Activated T-helper 1 cell treated with anti-CD3 and anti-CD28 coated beads, Interleukin-12 subunit alpha, Interleukin-12 subunit beta, Interleukin-2, Interleukin-4 antibody, amounts not matched to agents 30 ng/mL and 10 ng/mL and 1 ng/mL, durations not matched to agents 14 hours and 24 hours and 36 hours (primary cell): ENCODE measurements at regions not wholly inside any gene's neighbourhood (a gene's known extent, or its start where the extent isn't known, plus 50 kb on each side); places are given as distances from the start of the nearest gene placed in this dataset.

ENCODE experiments used
- DNase-seq: peaks from one replicate; pipeline ENCODE4 v3.0.0; 2021; ENCODE audit warnings: low spot score
- H3K27ac Mint-ChIP-seq: one replicate; pipeline ENCODE4 v1.8.0; 2021; ENCODE audit warnings: mild to moderate bottlenecking, mixed read lengths
- H3K27me3 Mint-ChIP-seq: one replicate; pipeline ENCODE4 v1.8.0; 2022; ENCODE audit warnings: mild to moderate bottlenecking, moderate library complexity, mixed read lengths; ENCODE audit not compliant: insufficient read depth
- H3K36me3 Mint-ChIP-seq: one replicate; pipeline ENCODE4 v1.8.0; 2021; ENCODE audit warnings: low read depth, mixed read lengths
- H3K4me1 Mint-ChIP-seq: one replicate; pipeline ENCODE4 v1.8.0; 2021; ENCODE audit warnings: low read depth, mixed read lengths
- H3K4me3 Mint-ChIP-seq: one replicate; pipeline ENCODE4 v1.8.0; 2021; ENCODE audit warnings: mild to moderate bottlenecking, moderate library complexity, mixed read lengths
- H3K9me3 Mint-ChIP-seq: one replicate; pipeline ENCODE4 v1.8.0; 2021; ENCODE audit warnings: mixed read lengths
- intact Hi-C: fragments of 100-400 bp; cut with micrococcal nuclease; formaldehyde crosslinking; loops from one replicate; pipeline ENCODE4 v1.15.1; 2024

- no peaks in the 10 kb centered on the region for H3K36me3 Mint-ChIP-seq
- H3K27me3 Mint-ChIP-seq, result peaks cover 4% of the 10 kb centered on the region
- no peaks in the 10 kb centered on the region for H3K4me1 Mint-ChIP-seq
- intact Hi-C loops, result no loop called here
- no peak overlapping the region for H3K4me3 Mint-ChIP-seq
- DNase-seq, result no peak
- H3K9me3 Mint-ChIP-seq, result no peaks in the 10 kb centered on the region
- no peak overlapping the region for H3K27ac Mint-ChIP-seq
Measured at GRCh38 chr18:75551071-75551470, 123.6 kb upstream of the SMIM21 start.

- Mint-ChIP-seq H3K4me3 (no peak overlapping the region), H3K4me1 (no peaks in the 10 kb centered on the region), H3K27me3 (peaks cover 4% of the 10 kb centered on the region), H3K9me3 (no peaks in the 10 kb centered on the region), H3K36me3 (no peaks in the 10 kb centered on the region), H3K27ac (no peak overlapping the region)
- DNase-seq, result no peak
- intact Hi-C loops, result no loop called here
Measured at GRCh38 chr18:75548353-75548905, 120.9 kb upstream of the SMIM21 start.

- no peaks in the 10 kb centered on the region for H3K9me3 Mint-ChIP-seq
- intact Hi-C loops, result no loop called here
- no peaks in the 10 kb centered on the region for H3K36me3 Mint-ChIP-seq
- H3K27ac Mint-ChIP-seq, result no peak overlapping the region
- no peak for DNase-seq
- H3K27me3 Mint-ChIP-seq, result peaks cover 4% of the 10 kb centered on the region
- no peaks in the 10 kb centered on the region for H3K4me1 Mint-ChIP-seq
- no peak overlapping the region for H3K4me3 Mint-ChIP-seq
Measured at GRCh38 chr18:75546964-75547363, 119.5 kb upstream of the SMIM21 start.

GRCh38 chr18:75545189-75545588, 117.7 kb upstream of the SMIM21 start:
- Mint-ChIP-seq H3K4me3 (no peak overlapping the region), H3K4me1 (no peaks in the 10 kb centered on the region), H3K27me3 (peaks cover under 1% of the 10 kb centered on the region), H3K36me3 (no peaks in the 10 kb centered on the region), H3K27ac (no peak overlapping the region), H3K9me3 (no peaks in the 10 kb centered on the region)
- DNase-seq, result no peak
- intact Hi-C loops, result no loop called here

- DNase-seq, result no peak
- H3K27ac Mint-ChIP-seq, result no peak overlapping the region
- no peaks in the 10 kb centered on the region for H3K9me3 Mint-ChIP-seq
- H3K4me3 Mint-ChIP-seq, result no peak overlapping the region
- intact Hi-C loops, result no loop called here
- peaks cover 4% of the 10 kb centered on the region for H3K27me3 Mint-ChIP-seq
- H3K4me1 Mint-ChIP-seq, result no peaks in the 10 kb centered on the region
- H3K36me3 Mint-ChIP-seq, result no peaks in the 10 kb centered on the region
Measured at GRCh38 chr18:75544496-75544895, 117.0 kb upstream of the SMIM21 start.

GRCh38 chr18:75544051-75544481, 116.6 kb upstream of the SMIM21 start:
- intact Hi-C loops, result no loop called here
- Mint-ChIP-seq H3K4me3 (no peak overlapping the region), H3K27ac (no peak overlapping the region), H3K4me1 (no peaks in the 10 kb centered on the region), H3K9me3 (no peaks in the 10 kb centered on the region), H3K27me3 (peaks cover 4% of the 10 kb centered on the region), H3K36me3 (no peaks in the 10 kb centered on the region)
- no peak for DNase-seq

GRCh38 chr18:75538727-75539126, 111.2 kb upstream of the SMIM21 start:
- Mint-ChIP-seq H3K4me1 (no peaks in the 10 kb centered on the region), H3K27me3 (peaks cover 7% of the 10 kb centered on the region), H3K27ac (no peak overlapping the region), H3K4me3 (no peak overlapping the region), H3K36me3 (no peaks in the 10 kb centered on the region), H3K9me3 (no peaks in the 10 kb centered on the region)
- intact Hi-C loops, result no loop called here
- DNase-seq, result no peak

GRCh38 chr18:75533950-75534349, 106.4 kb upstream of the SMIM21 start:
- Mint-ChIP-seq H3K9me3 (no peaks in the 10 kb centered on the region), H3K4me3 (no peak overlapping the region), H3K27me3 (peaks cover 3% of the 10 kb centered on the region), H3K4me1 (no peaks in the 10 kb centered on the region), H3K36me3 (no peaks in the 10 kb centered on the region), H3K27ac (no peak overlapping the region)
- DNase-seq, result no peak
- intact Hi-C loops, result no loop called here

GRCh38 chr18:75533209-75533608, 105.7 kb upstream of the SMIM21 start:
- no peak overlapping the region for H3K4me3 Mint-ChIP-seq
- no peaks in the 10 kb centered on the region for H3K4me1 Mint-ChIP-seq
- H3K27ac Mint-ChIP-seq, result no peak overlapping the region
- H3K27me3 Mint-ChIP-seq, result peaks cover 3% of the 10 kb centered on the region
- H3K36me3 Mint-ChIP-seq, result no peaks in the 10 kb centered on the region
- no peaks in the 10 kb centered on the region for H3K9me3 Mint-ChIP-seq
- no peak for DNase-seq
- intact Hi-C loops, result no loop called here

- Mint-ChIP-seq H3K4me1 (no peaks in the 10 kb centered on the region), H3K9me3 (no peaks in the 10 kb centered on the region)
- no peak for DNase-seq
Measured at GRCh38 chr18:75531851-75532459, 104.5 kb upstream of the SMIM21 start.

GRCh38 chr18:75531212-75531850, 103.8 kb upstream of the SMIM21 start:
- Mint-ChIP-seq H3K27me3 (peaks cover 2% of the 10 kb centered on the region), H3K4me3 (no peak overlapping the region), H3K36me3 (no peaks in the 10 kb centered on the region), H3K4me1 (no peaks in the 10 kb centered on the region), H3K27ac (no peak overlapping the region), H3K9me3 (no peaks in the 10 kb centered on the region)
- intact Hi-C loops, result no loop called here
- no peak for DNase-seq

More at GRCh38 chr18:75531851-75532459, 104.5 kb upstream of the SMIM21 start:
- Mint-ChIP-seq H3K27ac (no peak overlapping the region), H3K4me3 (no peak overlapping the region), H3K36me3 (no peaks in the 10 kb centered on the region), H3K27me3 (peaks cover 4% of the 10 kb centered on the region)
- intact Hi-C loops, result no loop called here

- no peaks in the 10 kb centered on the region for H3K9me3 Mint-ChIP-seq
- no peaks in the 10 kb centered on the region for H3K4me1 Mint-ChIP-seq
- H3K27ac Mint-ChIP-seq, result no peak overlapping the region
- H3K36me3 Mint-ChIP-seq, result no peaks in the 10 kb centered on the region
- no peak for DNase-seq
- no peak overlapping the region for H3K4me3 Mint-ChIP-seq
- intact Hi-C loops, result no loop called here
- peaks cover 2% of the 10 kb centered on the region for H3K27me3 Mint-ChIP-seq
Measured at GRCh38 chr18:75530566-75531211, 103.2 kb upstream of the SMIM21 start.

GRCh38 chr18:75530118-75530517, 102.6 kb upstream of the SMIM21 start:
- no peak for DNase-seq
- Mint-ChIP-seq H3K36me3 (no peaks in the 10 kb centered on the region), H3K4me3 (no peak overlapping the region), H3K4me1 (no peaks in the 10 kb centered on the region), H3K9me3 (no peaks in the 10 kb centered on the region), H3K27me3 (peaks cover 2% of the 10 kb centered on the region), H3K27ac (no peak overlapping the region)
- intact Hi-C loops, result no loop called here
